HG02588 (cell line): ENCODE measurements at regions not wholly inside any gene's neighbourhood (a gene's known extent, or its start where the extent isn't known, plus 50 kb on each side); places are given as distances from the start of the nearest gene placed in this dataset.

Experiments used
- ATAC-seq: cut with Tn5 transposase; IDR thresholded peaks from one replicate; pipeline ENCODE4 v1.9.1; 2021; ENCODE audit warnings: mild to moderate bottlenecking, moderate library complexity; ENCODE audit not compliant: unreplicated experiment

DNA sequence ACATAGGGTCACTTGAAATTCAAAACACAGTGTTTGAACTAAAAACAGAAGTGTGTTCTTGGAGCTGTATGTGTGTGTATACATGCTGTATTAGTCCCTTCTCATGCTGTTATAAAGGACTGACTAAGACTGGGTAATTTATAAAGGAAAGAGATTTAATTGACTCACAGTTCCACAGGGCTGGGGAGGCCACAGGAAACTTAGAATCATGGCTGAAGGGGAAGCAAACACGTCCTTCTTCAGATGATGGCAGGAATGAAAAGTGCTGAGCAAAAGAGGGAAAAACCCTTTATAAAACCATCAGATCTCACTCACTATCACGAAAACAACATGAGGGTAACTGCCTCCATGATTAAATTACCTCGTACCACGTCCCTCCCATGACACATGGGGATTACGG lies 224.1 kb downstream of the BCAT1 start:
- no peak for ATAC-seq

DNA sequence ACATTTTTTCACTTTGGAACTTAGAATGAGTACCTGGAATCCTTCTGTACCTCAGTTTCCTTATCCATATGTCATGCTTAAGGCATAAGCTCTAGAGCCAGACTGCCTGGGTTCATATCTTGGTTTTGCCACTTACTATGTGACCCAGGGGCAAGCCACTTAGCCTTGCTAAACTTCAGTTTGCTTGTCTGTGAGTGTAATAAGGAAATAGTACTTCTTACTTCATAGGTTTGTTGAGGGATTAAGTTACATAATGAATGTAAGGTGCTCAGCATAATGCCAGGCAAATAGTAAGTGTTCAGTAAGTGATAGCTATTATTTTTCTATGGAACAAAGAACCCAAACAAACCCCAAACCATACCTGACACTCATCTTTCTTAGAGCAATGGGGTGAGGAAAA lies 225.1 kb downstream of the BCAT1 start:
- ATAC-seq: no peak

DNA sequence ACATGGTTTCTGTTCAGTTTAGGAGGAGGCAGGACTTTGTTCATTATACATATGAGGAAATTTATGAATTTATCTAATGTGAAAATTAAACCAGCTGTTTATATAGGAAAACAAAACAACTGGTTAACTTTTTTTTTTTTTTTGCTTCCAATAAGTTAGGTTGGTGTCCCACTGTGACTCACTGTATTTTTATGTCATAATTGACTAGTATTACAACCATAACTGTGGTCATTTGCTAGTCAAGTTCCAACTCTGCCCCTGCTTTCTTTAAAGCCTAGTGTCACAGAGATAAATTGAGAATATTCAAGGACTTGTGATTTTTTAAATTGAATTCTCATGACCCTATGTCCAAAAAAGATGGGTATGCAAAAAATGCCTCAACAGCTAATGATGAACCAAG lies 227.7 kb downstream of the BCAT1 start:
- no peak for ATAC-seq

DNA sequence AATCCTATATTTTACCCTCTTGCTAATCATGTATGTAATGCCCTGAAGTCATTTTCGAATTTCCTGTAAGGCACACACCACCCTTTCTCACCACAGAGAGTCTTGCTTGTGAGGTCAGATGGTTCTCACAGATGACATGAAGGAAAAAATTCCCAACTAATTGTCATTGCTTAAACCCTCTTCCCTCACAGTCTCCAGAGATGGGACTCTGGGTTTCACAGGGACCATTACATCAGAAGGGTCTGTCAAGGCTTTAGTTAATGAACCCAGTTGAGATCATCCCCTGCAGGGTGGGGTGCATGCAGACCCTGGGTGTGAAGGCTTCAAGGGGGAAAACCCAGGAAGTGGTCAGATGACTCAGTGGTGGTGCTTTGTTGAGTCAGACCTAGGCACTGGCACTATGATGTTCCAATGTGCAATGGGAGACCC lies 229.6 kb downstream of the BCAT1 start:
- ATAC-seq: peak; percentile 92

DNA sequence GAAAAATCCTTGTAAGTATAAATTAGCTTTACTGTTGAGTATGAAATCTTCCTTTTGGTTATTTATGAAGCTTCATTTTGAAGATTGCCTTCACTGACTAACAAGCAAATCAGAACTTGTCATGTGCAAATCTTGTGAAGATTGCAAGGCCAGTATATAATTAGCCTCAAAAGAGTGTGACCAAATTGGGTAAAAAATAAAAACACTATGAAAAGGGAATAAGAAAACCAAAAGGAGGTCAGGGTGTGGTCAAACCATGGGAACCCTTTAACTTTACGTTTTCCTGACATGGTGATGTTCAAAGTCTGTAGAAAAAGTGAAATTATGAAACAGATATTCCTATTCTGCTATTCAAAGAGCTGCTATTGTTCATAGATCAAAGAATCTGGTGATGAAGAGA lies 230.3 kb downstream of the BCAT1 start:
- no peak for ATAC-seq

DNA sequence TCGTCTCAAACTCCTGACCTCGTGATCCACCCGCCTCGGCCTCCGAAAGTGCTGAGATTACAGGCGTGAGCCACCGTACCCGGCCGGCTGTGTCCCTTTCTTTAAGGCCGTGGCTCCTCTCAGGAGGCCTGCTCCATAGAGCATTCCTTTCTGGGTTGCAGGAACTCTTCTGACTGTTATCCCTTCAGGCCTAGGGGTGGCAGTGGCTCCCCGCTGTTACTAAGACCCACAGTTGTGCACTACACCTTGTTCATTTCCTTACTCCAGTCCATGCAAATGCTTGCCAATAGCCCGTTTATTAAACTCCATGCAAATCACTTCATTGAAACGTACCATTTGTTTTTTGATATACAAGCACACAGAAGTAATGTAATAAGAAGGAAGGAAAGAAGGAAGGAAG lies 234.7 kb downstream of the BCAT1 start:
- no peak for ATAC-seq

DNA sequence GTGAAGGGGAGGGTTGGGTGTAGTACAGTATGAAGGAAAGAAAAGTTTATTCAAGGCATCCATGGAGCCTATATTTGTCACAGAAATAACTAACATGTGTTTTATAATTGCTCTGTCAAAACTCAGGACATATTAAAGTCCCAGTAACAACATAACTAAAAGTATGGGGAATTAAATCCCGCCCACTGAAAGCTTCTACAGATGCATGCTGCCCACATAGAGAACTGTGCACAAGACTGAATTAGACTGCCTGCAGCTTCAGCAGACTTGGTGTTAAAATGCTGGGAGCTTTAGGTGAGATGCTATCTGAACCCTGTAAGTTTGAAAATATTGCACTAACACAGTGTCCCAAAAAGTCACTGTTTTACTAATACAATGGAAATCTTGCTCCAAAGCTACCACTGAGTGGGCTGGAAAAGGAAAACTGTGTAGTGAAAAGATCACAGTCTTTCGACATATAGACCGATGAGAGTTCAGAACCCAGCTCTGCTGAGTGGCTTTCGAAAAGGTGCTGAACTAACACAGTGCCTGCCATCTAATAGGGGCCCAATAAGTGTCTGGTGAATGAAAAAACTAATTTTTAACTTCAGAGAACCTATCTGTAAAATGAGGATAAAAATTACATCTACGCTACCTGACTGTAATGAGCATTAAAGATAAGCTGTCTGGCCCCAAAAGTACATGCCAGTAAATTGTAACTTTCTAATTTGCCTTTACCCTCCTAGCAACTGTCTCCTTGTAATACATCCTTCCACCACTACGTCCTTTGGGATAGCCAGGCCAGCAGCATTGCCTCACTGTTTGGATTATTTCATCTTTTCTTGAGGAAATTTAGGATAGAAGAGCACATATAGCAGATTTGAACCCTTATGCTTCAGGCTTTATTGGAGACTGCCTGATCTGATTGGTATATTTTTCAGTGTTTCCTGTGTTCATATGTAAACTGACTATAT lies 237.6 kb downstream of the BCAT1 start:
- ATAC-seq: no peak

DNA sequence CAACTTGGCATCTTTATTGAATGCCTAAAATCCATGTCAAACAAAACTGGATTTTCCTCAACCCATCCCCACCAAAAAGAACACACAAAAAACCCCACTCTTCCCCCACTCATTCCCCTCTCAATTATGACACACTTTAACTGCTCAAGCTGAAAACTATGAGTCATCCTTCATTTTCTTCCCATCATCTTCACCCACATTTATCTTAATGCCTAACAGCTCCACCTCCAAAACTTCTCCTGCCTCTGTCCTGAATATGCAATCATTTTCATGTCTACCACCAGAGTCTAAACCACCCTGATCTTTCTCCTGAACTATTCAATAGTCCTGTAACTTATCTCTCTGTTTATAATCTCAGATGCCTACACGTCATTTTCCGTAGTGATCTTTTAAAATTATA lies 239.7 kb downstream of the BCAT1 start:
- ATAC-seq: no peak

DNA sequence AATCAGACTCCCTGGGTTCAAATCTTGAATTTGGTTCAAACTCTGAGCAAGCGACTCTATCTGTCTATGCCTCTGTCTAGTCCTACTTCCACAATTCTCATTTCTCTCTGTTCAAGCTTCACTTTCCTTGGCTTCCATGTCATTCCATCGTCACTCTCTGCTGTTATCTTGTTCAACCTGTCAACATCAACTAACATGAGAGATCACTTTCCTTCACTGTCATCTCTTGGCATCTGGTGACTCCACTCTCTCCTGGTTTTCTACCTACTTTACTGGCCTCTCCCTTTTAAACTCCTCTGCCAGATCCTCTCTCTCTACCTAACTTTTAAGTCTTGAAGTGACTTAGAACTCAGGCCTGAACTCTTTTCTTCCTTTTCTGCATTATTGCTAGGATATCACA lies 240.2 kb downstream of the BCAT1 start:
- no peak for ATAC-seq

DNA sequence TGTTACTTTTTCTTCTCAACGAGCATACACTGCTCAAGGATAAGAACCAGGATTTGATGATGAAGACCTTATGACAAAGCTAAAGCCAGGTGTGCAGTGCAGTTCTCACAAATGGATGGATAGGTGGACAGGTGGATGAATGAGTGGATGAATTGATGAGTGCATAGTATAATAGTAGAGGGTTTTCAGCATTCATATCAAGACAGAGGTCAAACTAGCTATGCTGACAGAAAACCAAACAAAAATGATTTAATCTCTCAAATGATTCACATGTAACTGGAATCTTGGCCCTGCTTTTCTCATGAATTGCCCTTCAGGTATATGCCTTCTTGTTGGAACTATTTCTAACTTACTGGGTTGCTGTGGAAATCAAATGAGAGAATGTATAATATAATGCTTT lies 240.9 kb downstream of the BCAT1 start:
- no peak for ATAC-seq

DNA sequence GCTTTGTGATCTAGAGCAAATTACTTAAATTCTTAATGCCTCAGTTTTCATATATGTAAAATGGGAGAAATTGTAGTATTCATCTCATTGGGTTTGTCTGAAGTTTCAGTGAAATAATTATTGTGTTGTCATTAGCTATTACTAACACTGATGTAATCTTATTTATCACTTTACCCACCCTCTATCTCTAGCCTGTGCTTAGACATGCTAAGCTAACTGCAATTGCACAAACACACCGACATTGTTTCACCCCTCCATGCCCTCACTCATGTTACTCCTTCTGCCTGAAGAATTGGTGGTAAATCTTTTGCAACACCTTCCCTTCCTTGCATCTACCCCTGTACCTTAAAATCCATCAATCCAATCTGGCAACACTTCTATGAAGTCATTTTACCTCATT lies 241.6 kb downstream of the BCAT1 start:
- ATAC-seq: no peak

DNA sequence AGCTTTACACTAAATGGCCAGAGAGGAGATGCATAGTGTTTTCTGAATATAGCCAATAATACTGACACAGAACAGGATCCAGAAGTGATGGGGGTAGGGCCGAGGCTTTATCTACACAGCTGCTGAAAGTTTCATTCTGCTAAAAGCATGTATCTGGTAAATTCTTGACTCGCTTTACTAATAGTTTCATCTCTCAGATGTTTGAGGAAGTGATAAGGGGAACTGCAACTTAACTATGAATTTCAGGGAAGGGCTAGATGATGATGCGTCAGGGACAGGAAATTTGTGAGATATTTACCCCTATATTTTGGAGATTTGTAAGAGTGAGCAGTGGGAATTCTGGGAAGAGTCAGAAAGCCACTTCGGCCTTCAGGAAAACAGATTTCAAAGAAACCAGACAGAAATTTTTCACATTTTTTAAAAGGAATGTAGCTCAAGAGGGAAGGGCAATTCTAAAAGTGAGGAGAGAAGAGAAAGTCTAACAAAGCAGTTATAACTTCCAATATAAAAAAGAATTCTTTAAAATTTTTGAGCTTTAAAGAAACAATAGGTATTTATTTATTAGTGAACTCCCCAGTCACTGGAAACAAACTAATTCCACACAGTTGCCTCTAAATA lies 243.1 kb downstream of the BCAT1 start:
- peak; percentile 98 for ATAC-seq

DNA sequence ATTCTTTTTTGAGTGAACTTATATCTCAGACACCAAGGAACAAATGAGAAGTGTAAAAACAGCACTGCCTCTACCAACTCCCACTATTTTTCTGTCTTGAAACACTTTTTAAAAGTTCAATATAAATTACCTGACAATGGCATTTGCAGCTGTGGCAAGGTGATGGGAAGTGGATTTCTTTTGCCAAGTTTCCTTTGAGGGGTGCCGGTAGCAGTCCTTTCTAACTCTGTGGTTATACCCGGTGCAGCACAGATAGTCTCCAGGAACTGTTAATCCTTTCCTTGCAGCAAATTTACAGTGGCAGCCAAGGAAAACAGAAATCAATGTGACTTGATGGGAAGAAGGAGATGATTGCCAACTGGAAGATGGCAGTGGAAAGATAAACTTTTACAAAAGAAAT lies 243.7 kb downstream of the BCAT1 start:
- no peak for ATAC-seq

DNA sequence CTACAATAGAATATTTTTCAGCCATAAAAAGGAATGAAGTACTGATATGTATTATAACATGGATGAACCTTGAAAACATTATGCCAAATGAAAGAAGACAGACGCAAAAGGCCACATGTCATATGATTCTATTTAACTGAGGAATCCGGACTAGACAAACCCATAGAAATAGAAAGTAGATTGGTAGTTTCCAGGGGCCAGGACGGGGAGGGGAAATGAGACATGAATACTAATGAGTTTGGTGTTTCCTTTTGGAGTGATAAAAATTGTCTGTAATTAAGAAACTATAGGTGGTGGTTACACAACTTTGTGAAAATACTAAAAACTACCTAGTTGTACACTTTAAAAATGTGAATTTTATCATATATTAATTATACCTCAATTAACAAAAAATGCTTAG lies 247.6 kb downstream of the BCAT1 start:
- ATAC-seq: no peak

DNA sequence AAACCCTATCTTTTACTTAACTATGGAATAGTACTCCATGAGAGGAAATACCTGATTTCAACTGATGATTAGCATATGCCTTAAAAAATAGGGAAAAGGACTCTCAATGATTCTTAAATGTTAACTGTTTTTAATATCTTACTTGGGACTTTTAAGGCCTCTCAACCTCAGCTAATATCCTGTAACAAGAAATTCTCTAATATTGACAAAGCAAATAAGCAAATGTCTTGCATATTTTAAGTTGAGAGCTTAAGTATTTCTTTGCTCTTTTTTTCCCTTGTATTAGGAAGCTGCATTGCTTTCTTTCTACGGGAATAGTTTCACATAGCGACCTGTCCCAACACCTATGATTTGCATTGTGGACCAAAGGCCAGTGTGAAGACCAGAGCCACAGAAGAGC lies 249.9 kb downstream of the BCAT1 start:
- ATAC-seq: no peak

DNA sequence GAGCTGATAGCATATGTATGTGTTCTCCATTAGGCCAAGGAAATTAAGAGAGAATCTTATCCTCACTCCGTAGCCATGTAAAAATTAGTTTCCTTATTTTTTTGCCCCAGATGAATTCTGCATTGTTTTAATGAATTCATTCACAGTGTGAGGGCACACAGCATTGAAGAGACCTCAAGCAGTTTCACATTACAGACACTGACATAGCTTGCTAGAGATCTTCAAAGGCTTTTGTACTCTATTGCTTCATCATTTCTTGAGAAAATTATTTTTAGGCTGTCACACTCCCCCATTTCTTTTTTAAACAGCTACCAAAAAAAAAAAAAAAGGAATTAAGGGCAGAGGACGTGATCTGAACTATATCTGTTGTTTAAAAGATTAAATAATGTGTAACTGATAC lies 251.1 kb downstream of the BCAT1 start:
- no peak for ATAC-seq

DNA sequence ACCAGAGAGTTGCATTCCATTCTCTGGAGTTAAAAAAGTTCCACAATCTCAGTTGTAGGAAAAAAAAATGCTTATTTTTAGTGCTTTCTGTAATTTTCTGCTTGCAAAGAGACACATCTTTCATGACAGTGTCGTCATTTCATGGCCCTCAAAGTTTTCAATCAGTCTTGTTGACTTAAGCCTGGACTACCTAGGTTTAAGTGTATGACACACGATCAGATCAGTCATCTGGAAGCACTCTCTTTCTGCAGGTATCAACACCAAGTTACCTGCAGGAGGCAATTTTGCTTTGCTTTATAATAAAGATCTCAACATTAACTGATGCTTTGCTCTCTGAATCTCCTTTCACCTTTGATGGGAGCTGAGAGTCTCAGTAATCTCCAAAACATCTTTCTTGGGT lies 251.6 kb downstream of the BCAT1 start:
- no peak for ATAC-seq

DNA sequence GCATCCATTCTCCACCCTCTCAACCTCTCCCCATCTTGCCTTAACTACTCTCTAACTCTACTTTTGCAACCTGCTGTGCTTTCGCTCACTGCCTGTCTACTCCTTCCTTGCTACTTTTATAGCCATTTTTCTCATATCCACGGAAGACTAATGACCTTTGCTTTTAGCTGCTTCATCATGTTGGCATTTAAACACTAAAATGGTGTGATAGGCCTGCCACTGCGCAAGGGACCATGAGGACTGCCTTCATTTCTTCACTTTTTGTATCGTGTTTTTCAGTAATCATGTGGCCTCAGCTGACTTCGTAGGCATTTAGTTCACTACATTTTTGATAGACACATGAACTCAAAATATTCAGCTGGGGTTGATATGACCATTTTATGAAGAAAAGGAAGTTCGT lies 252.1 kb downstream of the BCAT1 start:
- no peak for ATAC-seq

DNA sequence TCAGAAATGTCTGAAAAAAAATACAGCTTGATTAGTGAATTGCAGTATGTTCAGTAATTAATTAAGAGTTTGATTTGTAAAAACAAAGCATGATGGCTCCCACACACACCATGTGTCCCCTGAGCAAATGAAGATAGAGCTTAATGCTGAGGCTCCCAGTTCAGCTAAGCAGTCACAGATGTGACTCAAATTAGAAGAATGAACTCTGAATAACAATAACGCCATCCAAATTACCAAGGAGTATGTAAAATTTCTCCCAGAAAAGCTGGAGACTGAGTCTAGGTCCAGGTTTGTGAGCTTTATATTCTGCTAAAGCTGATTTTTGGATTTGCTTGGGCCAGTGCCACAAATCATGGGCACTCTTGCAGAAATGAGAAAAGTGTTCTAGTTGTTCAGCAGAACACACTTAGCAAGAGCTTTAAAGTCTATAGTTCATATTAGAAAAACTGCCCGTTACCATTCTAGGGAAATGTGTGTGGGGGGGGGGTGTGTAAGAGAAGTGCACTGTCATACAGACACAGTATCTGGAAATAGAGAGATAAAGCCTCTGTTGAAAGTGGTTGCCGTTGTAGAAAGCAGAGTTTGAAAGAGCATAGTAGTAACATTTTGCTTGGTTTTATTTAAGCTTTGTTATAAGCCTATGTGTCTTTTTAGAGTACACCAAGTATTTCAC lies 253.1 kb downstream of the BCAT1 start:
- no peak for ATAC-seq

DNA sequence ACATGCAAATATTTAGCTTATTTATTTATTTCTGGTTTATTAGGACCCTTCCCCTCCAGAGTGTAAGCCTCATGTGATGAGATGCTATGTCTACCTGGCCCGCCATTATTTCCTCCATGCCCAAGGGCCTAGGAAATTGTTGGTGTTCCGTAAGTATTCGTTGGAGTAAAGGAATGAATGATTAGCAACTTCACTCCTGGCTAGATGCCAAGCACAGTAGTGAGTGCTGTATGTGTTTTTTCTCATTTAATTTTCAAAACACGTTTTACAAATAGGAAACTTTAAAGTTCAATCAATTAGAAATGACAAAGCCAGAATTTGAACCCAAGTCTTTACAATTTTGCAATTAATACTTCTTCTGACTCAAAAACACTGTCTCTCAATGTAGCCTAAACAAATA lies 253.8 kb downstream of the BCAT1 start:
- ATAC-seq: no peak

DNA sequence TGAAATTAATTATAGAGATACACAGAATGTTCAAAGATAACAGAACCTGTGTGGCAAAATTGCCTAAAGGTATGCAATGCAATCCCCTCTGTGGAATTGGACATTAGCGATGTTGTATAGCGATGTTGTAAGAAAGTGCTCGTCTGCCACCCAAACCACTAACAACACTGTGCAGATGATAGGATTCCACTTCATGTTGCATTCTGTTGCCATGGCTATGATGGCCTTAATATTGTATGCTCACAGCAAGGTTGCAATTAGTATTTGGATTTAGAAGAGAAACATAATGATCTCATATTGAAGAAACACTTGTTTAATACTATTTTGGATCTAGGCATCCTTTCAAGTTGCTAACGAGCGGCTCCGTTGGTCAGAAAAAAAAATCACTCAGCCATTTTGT lies 260.3 kb downstream of the BCAT1 start:
- no peak for ATAC-seq

DNA sequence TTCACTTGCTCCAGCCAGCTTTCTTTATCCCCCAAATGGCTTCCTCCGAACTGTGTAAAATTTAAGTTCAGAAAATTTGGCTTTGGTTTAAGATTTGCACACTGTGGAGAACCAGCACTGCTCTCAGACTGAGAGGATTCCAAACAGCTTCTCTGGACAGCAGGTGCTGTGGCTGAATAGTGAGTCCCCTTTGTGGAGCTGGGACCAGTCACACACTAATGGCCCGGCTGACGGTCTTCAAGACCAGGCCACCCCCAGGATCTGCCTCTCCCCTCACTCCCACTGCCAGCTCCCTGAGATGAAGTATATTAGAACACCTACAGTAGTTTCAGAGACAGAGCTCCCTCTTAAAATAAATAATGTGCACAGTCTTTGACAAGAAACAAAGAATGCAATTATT lies 267.3 kb downstream of the BCAT1 start:
- no peak for ATAC-seq
